ENCODE measurements at regions not wholly inside any gene's neighbourhood (a gene's known extent, or its start where the extent isn't known, plus 50 kb on each side); places are given as distances from the start of the nearest gene placed in this dataset.

- Histone ChIP-seq H3K4me1 (ENCODE audit: control insufficient read depth in 4 of 4, insufficient read depth in 4 of 4, low read length in 3 of 4) (no peaks in the 10 kb centered on the region), H3K9me3 (ENCODE audit: control insufficient read depth in 4 of 4, low read length in 3 of 4) (no peaks in the 10 kb centered on the region), H3K27ac (ENCODE audit: low read depth in 1 of 2, low read length in 2 of 2) (no peak overlapping the region), H3K27me3 (ENCODE audit: control insufficient read depth in 4 of 4, insufficient read depth in 4 of 4, low read length in 3 of 4) (no peaks in the 10 kb centered on the region), H3K36me3 (ENCODE audit: control insufficient read depth in 4 of 4, insufficient read depth in 3 of 4, low read depth in 1 of 4, low read length in 3 of 4) (no peaks in the 10 kb centered on the region), H3K9ac (ENCODE audit: low read depth in 1 of 2, low read length in 2 of 2) (no peak overlapping the region), H3K4me3 (ENCODE audit: low read depth in 1 of 3, low read length in 3 of 3) (no peak overlapping the region)
- no peak for DNase-seq (ENCODE audit: low spot score)
- TF ChIP-seq ATF3 (IDR thresholded peaks at IDR 0.05) (no peak), RAD21 (IDR thresholded peaks at IDR 0.05) (no peak), HNF4G (IDR thresholded peaks at IDR 0.05) (no peak), RXRA (IDR thresholded peaks at IDR 0.05) (no peak), GABPA (IDR thresholded peaks at IDR 0.05 in 1 of 2, conservative IDR thresholded peaks at IDR 0.05 in 1 of 2) (no peak), HNF4A (conservative IDR thresholded peaks at IDR 0.05) (no peak), ZBTB33 (IDR thresholded peaks at IDR 0.05) (no peak), YY1 (IDR thresholded peaks at IDR 0.05) (no peak)
These were observed 288.2 kb upstream of the SPHKAP start for GRCh38 chr2:228469721-228470120.

DNA sequence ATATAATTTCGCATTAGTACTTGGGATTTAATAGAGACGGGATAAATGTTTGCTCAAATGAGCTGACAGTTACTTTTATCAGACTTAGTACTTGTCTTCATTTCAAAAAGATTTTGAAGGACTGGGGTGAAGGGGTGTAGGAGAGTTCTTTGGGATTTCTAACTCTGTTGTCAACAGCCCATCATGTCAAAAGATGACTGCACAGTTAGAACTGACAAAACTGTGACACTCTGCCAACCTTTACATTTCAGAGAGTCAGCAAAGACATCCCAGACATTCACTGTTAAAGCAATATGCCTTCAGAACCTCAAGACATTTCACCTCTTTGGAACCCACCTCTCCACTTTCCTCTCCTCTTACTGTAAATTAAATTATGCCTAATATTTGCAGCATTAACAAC lies 285.4 kb upstream of the SPHKAP start:
- H3K4me1 ChIP-seq (ENCODE audit: control insufficient read depth in 4 of 4, insufficient read depth in 4 of 4, low read length in 3 of 4): no peaks in the 10 kb centered on the region
- H3K36me3 ChIP-seq (ENCODE audit: control insufficient read depth in 4 of 4, insufficient read depth in 3 of 4, low read depth in 1 of 4, low read length in 3 of 4): no peaks in the 10 kb centered on the region
- no peak for DNase-seq (ENCODE audit: low spot score)
- 77% methylated on average over 2 of the region's 2 CpGs for WGBS
- H3K27ac ChIP-seq (ENCODE audit: low read depth in 1 of 2, low read length in 2 of 2): no peak overlapping the region
- no peak for TF ChIP-seq EGR1 (IDR thresholded peaks at IDR 0.05; ENCODE audit: low read depth in 2 of 2)
- no peak for TF ChIP-seq REST (IDR thresholded peaks at IDR 0.05)
- TF ChIP-seq SP1 (IDR thresholded peaks at IDR 0.05): no peak
- no peak for TF ChIP-seq JUND (IDR thresholded peaks at IDR 0.05)
- no peak for TF ChIP-seq TAF1 (conservative IDR thresholded peaks at IDR 0.05)
- no peak for TF ChIP-seq CTCF (IDR thresholded peaks at IDR 0.05; ENCODE audit: low read depth, low read length, missing input control)
- no peak for TF ChIP-seq HNF4A (conservative IDR thresholded peaks at IDR 0.05)
- no peaks in the 10 kb centered on the region for H3K9me3 ChIP-seq (ENCODE audit: control insufficient read depth in 4 of 4, low read length in 3 of 4)
- H3K27me3 ChIP-seq (ENCODE audit: control insufficient read depth in 4 of 4, insufficient read depth in 4 of 4, low read length in 3 of 4): no peaks in the 10 kb centered on the region
- no peak overlapping the region for H3K9ac ChIP-seq (ENCODE audit: low read depth in 1 of 2, low read length in 2 of 2)
- no peak overlapping the region for H3K4me3 ChIP-seq (ENCODE audit: low read depth in 1 of 3, low read length in 3 of 3)

Measured in liver (tissue), 8 donors.